Pancreas (tissue), 10 donors: ENCODE measurements at regions not wholly inside any gene's neighbourhood (a gene's known extent, or its start where the extent isn't known, plus 50 kb on each side); places are given as distances from the start of the nearest gene placed in this dataset.
"Not testable (repeated sequence)": the region's sequence is repeated elsewhere in the genome, so short reads cannot be mapped to it uniquely, and the experiment has no call there.

Experiments
- ATAC-seq, 4 donors: fragments of 200-7000 bp; cut with Tn5 transposase; one replicate each; pipeline versions ENCODE4 v1.8.0 to v1.9.1; 2020; ENCODE audit warnings: mild to moderate bottlenecking in 4 of 4, moderate library complexity in 4 of 4
- DNase-seq, 6 donors: peaks; one replicate each; pipeline ENCODE4 v3.0.0-alpha.2; 2020
- FAIRE-seq: peaks from 2 replicates; lab custom pipeline; 2012; peaks lifted over from hg19 to GRCh38; lab: Jason Lieb, UNC
- H3K27ac ChIP-seq, 4 donors: fragments of 200-600 bp; sonication (generic); 1 replicate in 3 of 4; 2 replicates in 1 of 4; pipeline versions ENCODE4 v1.5.0 to v1.8.0; 2020
- H3K27me3 ChIP-seq, 4 donors: fragments of 200-600 bp; one replicate each; pipeline ENCODE4 v1.8.0; 2021
- H3K36me3 ChIP-seq, 3 donors: fragments of 200-600 bp; sonication (generic) in 1 of 3; one replicate each; pipeline versions ENCODE4 v1.5.0 to v1.8.0; 2020 to 2021
- H3K4me1 ChIP-seq, 3 donors: fragments of 200-600 bp; one replicate each; pipeline ENCODE4 v1.8.0; 2021
- H3K4me3 ChIP-seq, 4 donors: fragments of 200-600 bp; sonication (generic) in 2 of 4; one replicate each; pipeline versions ENCODE4 v1.5.0 to v1.8.0; 2020 to 2021
- H3K9me3 ChIP-seq, 4 donors: fragments of 200-600 bp; one replicate each; pipeline ENCODE4 v1.8.0; 2021
- WGBS, 2 donors: extraction: QIAGEN DNeasy Blood & Tissue Kit; methylation state at CpG; one replicate each; pipeline ENCODE4 v1.1.7; 2013; 5-methylcytosine and 5-hydroxymethylcytosine counted together
- intact Hi-C, 3 donors: fragments of 100-400 bp; cut with DNase I; formaldehyde crosslinking; loops; one replicate each; pipeline versions ENCODE4 v1.11.1 to v1.14.2; 2022
- TF ChIP-seq, protein P1 (sequence below), 4 donors: fragments of 200-600 bp; sonication (generic) in 3 of 4; IDR thresholded peaks; one replicate each; pipeline versions ENCODE4 v1.5.0 to v1.8.0; 2021; ENCODE audit warnings: antibody characterized with exemption in 4 of 4
- donor health status: healthy with polysubstance abuse.
- donor health status: DM: no; HTN: no; CAD: no; lungs with moderate emphysema.
- donor health status: DM: no; HTN: no; CAD: no.
- donor health status: control.
- donor health status: control.
- donor health status: Bipolar disorder and iron deficiency.
- donor health status: DM: yes; HTN: yes; CAD: no.
- donor health status: DM: no; HTN: no; CAD: no.
- donor health status: DM: no; HTN: no; CAD: no.
- donor health status: DM: yes; HTN: yes; CAD: no.

DNA sequence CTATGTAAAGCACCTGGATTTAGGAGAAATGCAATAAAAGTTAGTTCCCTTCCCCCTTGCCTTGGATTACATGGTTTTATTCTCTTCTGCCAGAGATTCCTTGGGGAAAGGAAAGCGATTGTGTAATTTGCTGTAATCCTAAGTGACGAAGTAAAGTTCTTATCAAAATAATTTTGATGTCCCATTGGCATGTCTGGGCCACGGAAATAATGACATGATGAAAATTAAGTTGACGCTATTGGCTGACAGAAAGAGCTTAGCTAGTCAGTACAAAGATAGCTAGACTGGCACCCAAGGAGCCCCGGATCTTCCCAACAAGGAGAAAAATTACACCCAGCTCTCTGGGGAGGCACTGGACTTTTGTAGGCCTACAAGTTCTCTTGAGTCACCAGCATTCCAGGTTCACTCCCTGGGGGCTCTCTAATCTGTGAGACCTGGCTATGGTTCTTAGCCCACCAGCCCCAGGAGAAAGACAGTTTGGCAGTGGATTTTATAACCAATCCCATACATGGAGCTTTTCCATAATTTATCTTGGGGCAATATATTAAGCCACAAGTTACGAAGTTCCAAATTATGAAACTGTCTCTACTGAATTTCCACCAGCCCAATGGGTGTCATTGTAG lies 59.9 kb downstream of the FOXA2 start:
- ATAC-seq = peak; percentile 55 to 62 (median 56)
- Histone ChIP-seq H3K4me1 (peaks cover 10 to 23% (median 16%) of the 10 kb centered on the region in 3 donors), H3K27me3 (no peaks in the 10 kb centered on the region), H3K36me3 (no peaks in the 10 kb centered on the region), H3K27ac (peak overlapping the region; percentile 65 to 90 (median 76)), H3K9me3 (no peaks in the 10 kb centered on the region), H3K4me3 (no peak overlapping the region)
- WGBS, 2 donors = 26 to 33% methylated on average over 6 of the region's 6 CpGs
- intact Hi-C loops = no loop called here
- FAIRE-seq = no peak
- DNase-seq = peak in 1 of 6 donors; percentile 31
- TF ChIP-seq, protein P1, sequence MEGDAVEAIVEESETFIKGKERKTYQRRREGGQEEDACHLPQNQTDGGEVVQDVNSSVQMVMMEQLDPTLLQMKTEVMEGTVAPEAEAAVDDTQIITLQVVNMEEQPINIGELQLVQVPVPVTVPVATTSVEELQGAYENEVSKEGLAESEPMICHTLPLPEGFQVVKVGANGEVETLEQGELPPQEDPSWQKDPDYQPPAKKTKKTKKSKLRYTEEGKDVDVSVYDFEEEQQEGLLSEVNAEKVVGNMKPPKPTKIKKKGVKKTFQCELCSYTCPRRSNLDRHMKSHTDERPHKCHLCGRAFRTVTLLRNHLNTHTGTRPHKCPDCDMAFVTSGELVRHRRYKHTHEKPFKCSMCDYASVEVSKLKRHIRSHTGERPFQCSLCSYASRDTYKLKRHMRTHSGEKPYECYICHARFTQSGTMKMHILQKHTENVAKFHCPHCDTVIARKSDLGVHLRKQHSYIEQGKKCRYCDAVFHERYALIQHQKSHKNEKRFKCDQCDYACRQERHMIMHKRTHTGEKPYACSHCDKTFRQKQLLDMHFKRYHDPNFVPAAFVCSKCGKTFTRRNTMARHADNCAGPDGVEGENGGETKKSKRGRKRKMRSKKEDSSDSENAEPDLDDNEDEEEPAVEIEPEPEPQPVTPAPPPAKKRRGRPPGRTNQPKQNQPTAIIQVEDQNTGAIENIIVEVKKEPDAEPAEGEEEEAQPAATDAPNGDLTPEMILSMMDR (IDR thresholded peaks at IDR 0.05) = no peak

DNA sequence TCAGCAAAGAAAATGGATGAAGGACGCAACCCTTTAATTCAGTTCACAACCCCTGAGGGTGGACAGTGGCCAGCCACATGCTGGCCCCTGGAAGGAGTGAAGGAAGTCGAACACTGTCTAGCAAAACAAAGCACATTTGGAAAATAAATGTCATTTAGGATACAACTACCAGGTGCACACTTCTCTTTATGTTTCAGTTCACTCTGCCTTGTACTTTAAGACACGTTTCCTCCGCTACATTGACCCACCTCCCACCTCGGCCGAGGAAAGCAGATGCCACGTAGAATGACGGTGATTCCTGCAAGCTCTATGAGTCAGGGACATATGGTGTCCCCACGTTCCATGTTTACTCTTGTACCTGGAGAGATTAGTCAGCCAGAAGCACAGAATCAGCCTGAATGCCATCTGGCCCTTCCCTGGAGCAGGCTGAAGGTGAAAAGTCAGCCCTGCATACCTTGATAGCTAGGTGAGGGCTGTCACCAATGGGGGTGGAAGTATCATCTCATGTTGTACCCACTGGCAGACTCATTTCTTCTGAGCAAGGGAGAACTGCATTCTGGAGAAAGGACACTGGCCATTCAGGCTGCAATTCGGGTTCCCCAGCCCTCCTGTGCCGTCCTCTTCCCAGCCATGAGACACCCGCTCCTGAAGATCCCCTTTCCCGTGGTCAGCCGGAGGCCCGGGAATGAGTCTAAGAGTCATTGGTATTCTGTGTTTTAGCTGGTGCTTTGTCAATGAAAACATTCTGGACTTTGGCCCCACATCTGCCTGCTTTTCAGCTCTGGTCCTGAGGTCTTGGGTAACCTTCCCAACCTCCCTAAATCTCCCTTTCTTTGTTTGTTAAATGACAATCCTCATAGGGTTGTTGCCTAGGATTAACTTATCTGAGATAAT lies 60.6 kb downstream of the FOXA2 start:
- ATAC-seq (peak; percentile 84 to 92 (median 88)), FAIRE-seq (no peak), DNase-seq (peak in 4 of 6 donors; percentile 52 to 78 (median 68))
- Histone ChIP-seq H3K4me3 (peak overlapping the region in 2 of 4 donors; percentile 2 to 5), H3K36me3 (no peaks in the 10 kb centered on the region), H3K27me3 (no peaks in the 10 kb centered on the region), H3K4me1 (peaks cover 10 to 16% (median 12%) of the 10 kb centered on the region in 3 donors), H3K27ac (peak overlapping the region; percentile 65 to 90 (median 76)), H3K9me3 (no peaks in the 10 kb centered on the region)
- TF ChIP-seq, protein P1 (IDR thresholded peaks at IDR 0.05) = no peak
- WGBS, 2 donors = 40 to 43% methylated on average over 15 of the region's 15 CpGs
- intact Hi-C loops = no loop called here

DNA sequence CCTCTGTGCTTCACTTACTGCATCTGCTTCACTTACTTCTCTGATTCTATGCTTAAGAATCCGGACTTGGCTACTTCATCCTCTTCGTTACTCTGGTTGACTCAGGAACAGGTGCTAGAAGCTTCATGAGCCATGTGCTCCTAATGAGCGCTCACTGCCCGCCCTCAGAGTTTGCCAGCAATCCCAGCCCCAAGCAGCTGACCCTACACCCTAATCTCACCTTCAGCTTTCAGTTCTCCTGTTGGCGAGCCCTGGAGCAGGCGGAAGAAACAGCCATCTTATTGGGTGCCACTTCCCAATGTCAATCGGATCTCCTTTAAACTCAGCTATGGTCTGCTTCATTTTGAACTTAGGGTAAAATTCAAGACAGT lies 61.3 kb downstream of the FOXA2 start:
- Histone ChIP-seq H3K36me3 (no peaks in the 10 kb centered on the region), H3K27me3 (no peaks in the 10 kb centered on the region), H3K4me3 (no peak overlapping the region), H3K27ac (peak overlapping the region; percentile 65 to 90 (median 76)), H3K4me1 (peaks cover 10 to 16% (median 12%) of the 10 kb centered on the region in 3 donors), H3K9me3 (no peaks in the 10 kb centered on the region)
- FAIRE-seq (no peak), DNase-seq (no peak), ATAC-seq (no peak)
- intact Hi-C loops = no loop called here
- 92 to 94% methylated on average over 7 of the region's 7 CpGs for WGBS, 2 donors
- TF ChIP-seq, protein P1 (IDR thresholded peaks at IDR 0.05) = no peak

DNA sequence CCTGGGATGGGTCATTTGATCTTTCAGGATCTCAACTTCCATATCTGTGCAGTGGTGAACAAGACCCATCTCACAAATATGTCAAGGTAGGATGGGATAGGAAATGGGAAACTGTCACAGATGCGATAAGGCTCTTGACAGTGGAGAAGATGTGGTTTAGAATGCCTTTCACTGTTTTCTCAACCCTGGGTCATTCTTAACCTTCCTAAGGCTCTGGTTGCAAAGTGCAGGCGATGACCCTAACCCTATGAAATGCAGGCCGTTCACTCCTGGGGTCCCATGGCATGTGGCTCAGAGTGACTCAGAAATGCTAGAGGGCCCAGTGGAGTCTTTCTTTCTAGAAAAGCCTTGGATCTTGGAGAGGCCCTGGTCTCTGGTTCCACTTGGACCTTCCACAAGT lies 61.7 kb downstream of the FOXA2 start:
- H3K4me1 ChIP-seq = peaks cover 10 to 16% (median 12%) of the 10 kb centered on the region in 3 donors
- no peak for ATAC-seq
- H3K9me3 ChIP-seq = no peaks in the 10 kb centered on the region
- H3K27me3 ChIP-seq = no peaks in the 10 kb centered on the region
- no peak overlapping the region for H3K4me3 ChIP-seq
- intact Hi-C loops = no loop called here
- H3K36me3 ChIP-seq = no peaks in the 10 kb centered on the region
- DNase-seq = no peak
- no peak for FAIRE-seq
- TF ChIP-seq, protein P1 (IDR thresholded peaks at IDR 0.05) = no peak
- WGBS, 2 donors = 96 to 97% methylated on average over 3 of the region's 3 CpGs
- peak overlapping the region in 2 of 4 donors; percentile 68 to 90 for H3K27ac ChIP-seq

DNA sequence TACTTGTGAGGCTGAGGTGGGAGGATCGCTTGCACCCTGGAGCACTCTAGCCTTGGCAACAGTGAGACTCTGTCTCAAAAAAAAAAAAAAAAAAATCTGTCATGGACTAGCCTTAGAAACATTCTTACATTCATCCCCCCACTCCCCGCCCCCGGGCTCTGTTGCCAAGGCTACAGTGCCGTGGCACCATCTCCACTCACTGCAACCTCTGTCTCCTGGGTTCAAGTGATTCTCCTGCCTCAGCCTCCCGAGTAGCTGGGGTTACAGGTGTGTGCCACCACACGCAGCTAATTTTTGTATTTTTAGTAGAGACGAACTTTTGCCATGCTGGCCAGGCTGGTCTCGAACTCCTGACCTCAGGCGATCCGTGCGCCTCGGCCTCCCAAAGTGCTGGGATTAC lies 62.4 kb downstream of the FOXA2 start:
- intact Hi-C loops, H3K36me3 ChIP-seq, H3K9me3 ChIP-seq, H3K4me3 ChIP-seq, H3K27ac ChIP-seq, FAIRE-seq, H3K27me3 ChIP-seq, ATAC-seq, DNase-seq: not testable (repeated sequence)
- WGBS, 2 donors = 97 to 98% methylated on average over 12 of the region's 12 CpGs
- peaks cover 10 to 16% (median 12%) of the 10 kb centered on the region in 3 donors for H3K4me1 ChIP-seq
